NCI-H2029 (cell line): ENCODE measurements at regions not wholly inside any gene's neighbourhood (a gene's known extent, or its start where the extent isn't known, plus 50 kb on each side); places are given as distances from the start of the nearest gene placed in this dataset.

Experiments used
- DNase-seq: peaks from one replicate; lab custom pipeline; 2025; lab: John Stamatoyannopoulos, UW

DNA sequence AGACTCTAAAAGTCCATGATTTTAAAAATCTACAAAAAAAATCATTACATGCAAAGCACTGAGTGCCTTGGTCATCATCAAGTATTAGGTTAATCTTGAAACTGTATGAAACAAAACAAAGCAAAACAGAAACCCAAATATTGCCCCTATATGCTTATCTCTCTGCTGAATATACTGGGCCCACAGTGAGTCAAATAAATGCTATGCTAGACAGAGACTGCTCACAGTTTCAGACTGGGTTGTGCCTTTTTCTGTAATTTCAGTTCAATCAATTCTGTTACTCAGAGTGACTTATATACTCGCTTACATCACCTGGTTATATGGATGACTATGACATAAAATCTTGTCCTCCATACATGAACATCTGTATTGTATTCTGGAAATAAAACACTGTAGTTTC lies 257.1 kb upstream of the ACTRT1 start:
- DNase-seq, result no peak

DNA sequence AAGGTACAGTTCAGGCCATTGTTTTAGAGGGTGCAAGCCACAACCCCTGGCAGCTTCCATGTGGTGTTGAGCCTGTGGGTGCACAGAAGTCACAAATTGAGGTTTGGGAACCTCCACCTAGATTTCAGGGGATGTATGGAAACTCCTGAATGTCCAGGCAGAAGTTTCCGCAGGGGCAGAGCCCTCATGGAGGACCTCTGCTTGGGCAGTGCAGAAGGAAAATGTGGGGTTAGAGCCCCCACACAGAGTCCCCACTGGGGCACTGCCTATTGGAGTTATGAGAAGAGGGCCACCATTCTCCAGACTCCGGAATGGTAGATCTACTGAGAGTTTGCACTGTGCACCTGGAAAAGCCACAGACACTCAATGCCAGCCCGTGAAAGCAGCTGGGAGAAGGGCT lies 242.0 kb upstream of the ACTRT1 start:
- no peak for DNase-seq

DNA sequence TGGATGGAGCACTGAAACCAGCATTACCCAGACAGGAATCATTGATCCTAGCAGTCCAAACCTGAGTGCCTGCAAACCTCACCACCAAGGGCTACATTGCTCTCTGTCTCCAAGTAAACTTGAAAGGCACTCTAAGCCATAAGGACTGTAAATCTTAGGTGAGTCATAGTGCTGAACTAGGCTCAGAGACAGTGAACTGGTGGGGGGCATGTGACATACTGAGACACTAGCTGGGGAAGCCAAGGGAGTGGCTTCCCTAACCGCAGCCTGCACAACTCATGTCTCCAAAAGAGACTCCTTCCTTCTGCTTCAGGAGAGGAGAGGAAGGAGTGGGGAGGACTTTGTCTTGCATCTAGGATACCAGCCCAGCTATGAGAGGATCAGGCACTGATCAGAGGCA lies 235.5 kb upstream of the ACTRT1 start:
- no peak for DNase-seq

DNA sequence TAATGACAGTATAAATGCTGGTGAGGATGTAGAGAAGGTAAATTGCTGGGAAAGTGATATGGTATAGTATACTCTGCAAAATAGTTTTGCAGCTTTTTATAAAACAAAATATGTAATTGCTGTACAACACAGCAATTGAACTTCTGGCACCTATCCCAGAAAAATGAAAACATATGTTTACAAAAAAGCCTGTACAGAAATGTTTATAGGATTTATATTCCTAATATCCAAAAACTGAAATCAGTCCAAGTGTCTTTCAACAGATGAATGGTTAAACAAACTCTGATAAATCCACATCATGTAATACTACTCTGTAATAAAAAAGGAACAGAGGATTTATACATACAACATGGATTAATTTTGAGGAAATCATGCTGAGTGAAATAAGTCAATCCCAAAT lies 198.4 kb upstream of the ACTRT1 start:
- no peak for DNase-seq

DNA sequence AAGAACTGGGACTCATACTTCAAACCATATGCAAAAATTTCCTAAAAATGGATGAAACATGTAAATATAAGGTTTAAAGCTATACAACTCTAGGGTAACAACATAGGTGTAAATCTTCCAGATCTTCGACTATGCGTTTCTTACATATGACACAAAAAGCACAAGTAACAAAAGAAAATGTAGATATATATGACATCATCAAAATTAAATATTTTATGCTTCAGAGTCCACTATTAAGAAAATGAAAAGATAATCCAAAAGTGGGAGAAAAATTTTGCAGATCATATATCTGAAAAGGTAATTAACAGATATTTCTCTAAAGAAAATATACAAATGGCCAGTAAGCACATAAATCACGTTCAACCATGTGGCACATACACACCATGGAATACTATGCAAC lies 164.2 kb upstream of the ACTRT1 start:
- no peak for DNase-seq

DNA sequence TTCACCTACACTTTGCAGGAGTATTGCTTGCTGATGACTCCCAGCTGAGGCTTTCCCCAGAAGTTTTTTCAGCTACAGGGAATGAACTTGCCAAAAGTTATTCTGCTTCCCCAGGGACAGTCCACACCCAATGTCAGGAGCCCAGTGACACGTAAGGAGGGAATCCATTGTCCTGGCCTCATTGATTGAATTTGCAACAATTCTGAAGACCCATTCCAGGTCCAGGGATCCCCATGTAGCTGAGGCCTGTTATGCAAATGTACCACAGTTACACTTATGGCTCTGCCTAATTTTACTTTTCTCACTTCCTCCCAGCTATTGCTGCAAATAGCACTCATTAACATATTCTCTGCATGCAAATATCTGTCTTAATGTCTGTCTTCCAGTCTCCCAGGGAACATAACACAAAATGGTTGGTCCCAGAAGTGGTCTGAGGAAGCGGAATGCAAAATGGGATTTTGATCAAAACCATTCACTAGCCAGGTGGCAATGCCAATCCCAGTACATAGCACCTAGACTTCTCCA lies 113.7 kb upstream of the ACTRT1 start:
- DNase-seq, result no peak

DNA sequence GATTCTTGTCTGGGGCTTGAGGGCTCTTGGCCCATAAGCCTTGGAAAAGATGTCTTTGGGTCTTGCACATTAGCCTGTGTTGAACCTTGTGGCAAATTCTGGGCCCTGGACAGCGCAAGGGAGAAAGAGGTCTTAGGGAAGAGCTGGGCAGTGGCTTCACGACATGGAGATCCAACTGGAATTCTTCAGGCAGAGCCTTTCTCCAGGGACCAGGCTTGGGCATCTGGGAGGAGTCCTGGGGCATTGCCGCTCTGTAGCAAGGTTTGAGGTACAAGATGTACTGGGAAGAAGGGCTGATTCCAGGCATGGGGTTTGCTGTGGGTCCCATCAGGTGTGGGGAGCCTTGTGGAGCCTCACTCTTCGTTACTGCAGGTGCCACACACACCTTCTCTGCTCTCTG lies 104.0 kb upstream of the ACTRT1 start:
- no peak for DNase-seq

DNA sequence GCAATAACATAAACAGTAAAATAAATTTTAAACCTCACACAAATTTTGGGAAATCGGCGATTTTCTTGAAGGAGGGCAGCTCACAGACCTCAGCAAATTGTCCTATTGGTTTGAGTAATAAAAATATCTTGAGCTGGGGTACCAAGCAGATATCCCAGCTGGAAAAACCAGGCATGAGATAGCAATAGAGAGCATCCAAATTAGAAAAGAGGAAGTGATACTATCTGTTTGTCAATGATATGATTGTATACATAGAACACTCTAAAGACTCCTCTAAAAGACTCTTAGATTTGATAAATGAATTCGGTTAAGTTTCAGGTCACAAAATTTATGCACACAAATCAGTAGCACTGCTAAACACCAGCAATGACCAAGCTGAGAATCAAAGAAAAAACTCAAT lies 90.5 kb upstream of the ACTRT1 start:
- no peak for DNase-seq

DNA sequence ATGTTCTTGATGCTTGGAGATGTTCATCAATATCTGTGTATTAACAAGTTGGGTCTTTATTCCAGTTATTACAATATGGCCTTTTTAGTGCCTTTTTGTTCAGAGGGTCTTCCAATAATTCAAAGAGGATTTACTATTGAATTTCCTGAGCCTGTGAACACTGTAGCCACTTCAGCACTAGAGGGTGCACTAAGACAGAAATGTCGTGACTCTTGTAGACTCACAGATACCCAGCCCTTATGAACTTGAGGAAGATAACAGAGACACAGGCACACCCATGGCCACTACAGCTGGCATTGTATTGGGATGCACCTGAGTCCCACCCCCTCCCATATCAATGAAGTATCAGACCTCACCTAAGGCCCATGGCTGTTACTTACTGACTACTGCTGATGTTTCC lies 54.4 kb upstream of the ACTRT1 start:
- peak; percentile 23 for DNase-seq

DNA sequence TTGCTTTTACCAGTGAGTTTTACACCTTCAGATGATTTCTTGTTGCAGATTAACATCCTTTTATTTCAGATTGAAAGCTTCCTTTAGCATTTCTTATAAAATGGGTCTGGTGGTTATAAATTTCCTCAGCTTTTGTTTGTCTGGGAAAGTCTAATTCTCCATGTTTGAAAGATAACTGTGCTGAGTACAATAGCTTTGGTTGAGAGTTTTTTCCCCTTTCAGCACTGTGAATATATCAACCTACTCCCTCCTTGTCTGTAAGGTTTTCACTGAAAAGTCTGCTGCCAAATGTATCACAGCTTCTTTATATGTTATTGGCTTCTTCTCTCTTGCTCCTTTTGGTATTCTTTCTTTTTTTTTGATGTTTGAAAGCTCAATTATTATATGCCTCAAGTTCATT lies 53.5 kb upstream of the ACTRT1 start:
- no peak for DNase-seq
